HEK293 (cell line): ENCODE measurements at regions not wholly inside any gene's neighbourhood (a gene's known extent, or its start where the extent isn't known, plus 50 kb on each side); places are given as distances from the start of the nearest gene placed in this dataset.

Experiments used
- CTCF ChIA-PET: fragments of 350-600 bp; formaldehyde crosslinking; extraction: SDS; loops from one replicate; lab custom pipeline; 2021; ENCODE audit warnings: antibody characterized with exemption; lab: Yijun Ruan, JAX
- POLR2A ChIA-PET: fragments of 300-600 bp; formaldehyde crosslinking; extraction: SDS; loops from one replicate; lab custom pipeline; 2020; ENCODE audit warnings: antibody characterized with exemption, inconsistent platforms; lab: Yijun Ruan, JAX
- H3K27ac ChIP-seq: fragments of 200-500 bp; sonication (Bioruptor generic); 2 replicates; pipeline ENCODE4 v1.5.1; 2014; ENCODE audit warnings: low read depth, low read length, control low read depth, inconsistent platforms; ENCODE audit errors: extremely low read depth
- H3K36me3 ChIP-seq, 2 experiments: fragments of 200-500 bp in 1 of 2; sonication (Bioruptor generic) in 1 of 2; 1 replicate in 1 of 2; 2 replicates in 1 of 2; pipeline ENCODE4 v1.5.1; 2014 to 2017; ENCODE audit warnings: inconsistent platforms in 2 of 2, low read length in 2 of 2; ENCODE audit not compliant: control insufficient read depth in 2 of 2, insufficient read depth in 1 of 2
- H3K4me1 ChIP-seq: fragments of 200-500 bp; sonication (Bioruptor generic); 2 replicates; pipeline ENCODE4 v1.5.1; 2014; ENCODE audit warnings: mild to moderate bottlenecking, low read length, inconsistent platforms; ENCODE audit not compliant: control insufficient read depth, insufficient read depth
- H3K4me3 ChIP-seq: 2 replicates; pipeline ENCODE4 v1.5.1; 2011; ENCODE audit warnings: low read depth, mild to moderate bottlenecking, control low read depth, low read length, moderate library complexity
- H3K9me3 ChIP-seq: fragments of 200-500 bp; sonication (Bioruptor generic); 2 replicates; pipeline ENCODE4 v1.5.1; 2014; ENCODE audit warnings: low read depth, low read length, inconsistent platforms; ENCODE audit not compliant: control insufficient read depth, insufficient read depth
- BCL11A ChIP-seq: fragments of 450-650 bp; formaldehyde crosslinking; IDR thresholded peaks from 2 replicates; pipeline ENCODE4 v1.5.1; 2016; ENCODE audit warnings: low read depth, missing biosample characterization, missing genetic modification characterization
- BCL11B ChIP-seq: fragments of 450-650 bp; formaldehyde crosslinking; IDR thresholded peaks from 2 replicates; pipeline ENCODE4 v1.5.1; 2016; ENCODE audit warnings: low read depth, missing biosample characterization, missing genetic modification characterization
- EGR2 ChIP-seq: fragments of 450-650 bp; formaldehyde crosslinking; IDR thresholded peaks from 2 replicates; pipeline ENCODE4 v1.5.1; 2016; ENCODE audit warnings: low read depth, missing biosample characterization, missing genetic modification characterization
- FEZF1 ChIP-seq: fragments of 450-650 bp; formaldehyde crosslinking; IDR thresholded peaks from 2 replicates; pipeline ENCODE4 v1.5.1; 2016; ENCODE audit warnings: missing biosample characterization, missing genetic modification characterization
- GLI4 ChIP-seq: fragments of 450-650 bp; formaldehyde crosslinking; IDR thresholded peaks from 2 replicates; pipeline ENCODE4 v1.5.1; 2016; ENCODE audit warnings: missing biosample characterization, missing genetic modification characterization
- KLF1 ChIP-seq: fragments of 450-650 bp; formaldehyde crosslinking; IDR thresholded peaks from 2 replicates; pipeline ENCODE4 v1.5.1; 2016; ENCODE audit warnings: missing biosample characterization, missing genetic modification characterization
- KLF10 ChIP-seq: fragments of 450-650 bp; IDR thresholded peaks from 2 replicates; pipeline ENCODE4 v1.5.1; 2018; ENCODE audit warnings: missing biosample characterization, mild to moderate bottlenecking, missing genetic modification characterization
- YY1 ChIP-seq: fragments of 450-650 bp; formaldehyde crosslinking; IDR thresholded peaks from 2 replicates; pipeline ENCODE4 v1.5.1; 2018; ENCODE audit warnings: missing biosample characterization, missing genetic modification characterization
- YY2 ChIP-seq: fragments of 450-650 bp; formaldehyde crosslinking; IDR thresholded peaks from 2 replicates; pipeline ENCODE4 v1.5.1; 2016; ENCODE audit warnings: missing biosample characterization, missing genetic modification characterization
- ZBTB17 ChIP-seq: fragments of 450-650 bp; formaldehyde crosslinking; IDR thresholded peaks from 2 replicates; pipeline ENCODE4 v1.5.1; 2016; ENCODE audit warnings: missing biosample characterization, missing genetic modification characterization
- ZFP3 ChIP-seq: fragments of 450-650 bp; formaldehyde crosslinking; IDR thresholded peaks from 2 replicates; pipeline ENCODE4 v1.5.1; 2016; ENCODE audit warnings: low read depth, missing biosample characterization, missing genetic modification characterization
- ZIC2 ChIP-seq: fragments of 450-650 bp; formaldehyde crosslinking; IDR thresholded peaks from 2 replicates; pipeline ENCODE4 v1.5.1; 2016; ENCODE audit warnings: missing biosample characterization, missing genetic modification characterization
- ZNF10 ChIP-seq: fragments of 450-650 bp; formaldehyde crosslinking; IDR thresholded peaks from 2 replicates; pipeline ENCODE4 v1.5.1; 2017; ENCODE audit warnings: missing biosample characterization, missing genetic modification characterization
- ZNF133 ChIP-seq: fragments of 450-650 bp; formaldehyde crosslinking; IDR thresholded peaks from 2 replicates; pipeline ENCODE4 v1.5.1; 2016; ENCODE audit warnings: missing biosample characterization, missing genetic modification characterization
- ZNF175 ChIP-seq: fragments of 450-650 bp; formaldehyde crosslinking; IDR thresholded peaks from 2 replicates; pipeline ENCODE4 v1.5.1; 2016; ENCODE audit warnings: missing biosample characterization, missing genetic modification characterization
- ZNF184 ChIP-seq: fragments of 450-650 bp; IDR thresholded peaks from 2 replicates; pipeline ENCODE4 v1.5.1; 2018; ENCODE audit warnings: missing biosample characterization, mild to moderate bottlenecking, missing genetic modification characterization
- ZNF2 ChIP-seq: fragments of 450-650 bp; formaldehyde crosslinking; IDR thresholded peaks from 2 replicates; pipeline ENCODE4 v1.5.1; 2016; ENCODE audit warnings: missing biosample characterization, missing genetic modification characterization
- ZNF23 ChIP-seq: fragments of 450-650 bp; formaldehyde crosslinking; IDR thresholded peaks from 2 replicates; pipeline ENCODE4 v1.5.1; 2016; ENCODE audit warnings: missing biosample characterization, missing genetic modification characterization, borderline replicate concordance
- ZNF239 ChIP-seq: fragments of 450-650 bp; formaldehyde crosslinking; IDR thresholded peaks from 2 replicates; pipeline ENCODE4 v1.5.1; 2016; ENCODE audit warnings: missing biosample characterization, missing genetic modification characterization
- ZNF404 ChIP-seq: fragments of 450-650 bp; formaldehyde crosslinking; IDR thresholded peaks from 2 replicates; pipeline ENCODE4 v1.5.1; 2017; ENCODE audit warnings: missing biosample characterization, missing genetic modification characterization
- ZNF433 ChIP-seq: fragments of 450-650 bp; formaldehyde crosslinking; IDR thresholded peaks from 2 replicates; pipeline ENCODE4 v1.5.1; 2016; ENCODE audit warnings: missing biosample characterization, missing genetic modification characterization, low read depth
- ZNF521 ChIP-seq: fragments of 450-650 bp; formaldehyde crosslinking; IDR thresholded peaks from 2 replicates; pipeline ENCODE4 v1.5.1; 2017; ENCODE audit warnings: missing biosample characterization, mild to moderate bottlenecking, missing genetic modification characterization
- ZNF561 ChIP-seq: fragments of 450-650 bp; IDR thresholded peaks from 2 replicates; pipeline ENCODE4 v1.5.1; 2018; ENCODE audit warnings: missing biosample characterization, missing genetic modification characterization, borderline replicate concordance
- ZNF624 ChIP-seq: fragments of 450-650 bp; formaldehyde crosslinking; IDR thresholded peaks from 2 replicates; pipeline ENCODE4 v1.5.1; 2017; ENCODE audit warnings: missing biosample characterization, missing genetic modification characterization
- ZSCAN16 ChIP-seq: fragments of 450-650 bp; formaldehyde crosslinking; IDR thresholded peaks from 2 replicates; pipeline ENCODE4 v1.5.1; 2016; ENCODE audit warnings: missing biosample characterization, missing genetic modification characterization
- ZSCAN30 ChIP-seq: fragments of 450-650 bp; IDR thresholded peaks from 2 replicates; pipeline ENCODE4 v1.5.1; 2018; ENCODE audit warnings: missing biosample characterization, mild to moderate bottlenecking, missing genetic modification characterization, moderate library complexity
- TF ChIP-seq, protein P1 (sequence below): fragments of 450-650 bp; formaldehyde crosslinking; IDR thresholded peaks from 2 replicates; pipeline ENCODE4 v1.5.1; 2017; ENCODE audit warnings: missing biosample characterization, missing genetic modification characterization
- TF ChIP-seq, protein P2 (sequence below): fragments of 450-650 bp; IDR thresholded peaks from 2 replicates; pipeline ENCODE4 v1.5.1; 2018; ENCODE audit warnings: missing biosample characterization, missing genetic modification characterization
- TF ChIP-seq, protein P3 (sequence below): fragments of 450-650 bp; formaldehyde crosslinking; IDR thresholded peaks from 2 replicates; pipeline ENCODE4; 2016; ENCODE audit warnings: missing biosample characterization, missing genetic modification characterization

DNA sequence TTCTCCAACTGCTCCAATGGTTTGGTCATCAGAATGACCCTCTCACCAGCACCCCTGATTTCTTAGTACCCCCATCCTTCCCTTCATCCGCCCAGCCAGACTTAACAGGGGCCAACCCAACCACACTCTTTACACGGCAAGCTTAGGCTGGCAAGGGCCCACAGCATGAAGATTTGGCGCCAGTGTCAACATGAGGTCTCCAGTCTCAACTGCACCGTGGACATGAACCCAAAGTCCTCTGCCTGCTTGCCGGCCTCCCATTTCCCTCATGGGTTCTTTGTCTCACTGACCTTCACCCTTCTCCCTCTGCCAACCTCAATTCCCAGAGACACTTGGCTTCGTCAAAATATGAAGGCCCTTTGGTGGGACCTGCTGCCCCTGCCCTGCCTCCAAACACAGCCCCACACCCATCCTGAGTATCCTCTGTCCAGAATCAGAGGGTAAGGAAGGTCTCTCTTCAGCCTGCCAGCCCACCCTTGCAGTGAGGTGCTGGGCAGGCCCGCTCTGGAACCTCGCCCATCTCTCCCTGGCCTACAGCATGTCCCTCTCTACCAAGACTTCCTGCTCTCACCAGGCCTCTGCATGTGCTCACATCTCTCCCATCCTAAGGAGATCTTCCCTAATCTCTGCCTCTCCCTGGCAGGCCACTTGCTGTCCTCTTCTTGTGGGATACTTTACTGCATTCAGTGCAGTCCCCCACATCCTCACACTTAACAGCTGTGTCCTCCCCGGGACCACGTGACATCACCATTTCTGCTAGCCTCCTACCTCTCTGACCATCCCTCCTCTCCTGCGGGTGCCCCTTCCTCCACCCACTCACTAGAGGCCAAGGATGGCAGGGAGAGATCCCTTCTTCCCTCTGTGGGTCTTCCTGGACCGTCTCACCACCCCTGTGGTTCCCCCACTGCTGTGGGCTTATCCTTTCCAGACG lies 91.7 kb upstream of the ZMIZ1 start:
- ChIA-PET POLR2A (no interaction called here), CTCF (interaction anchor here (0.6 kb wide), 1 partner anchor 18 kb away, joined by 3 read pairs; no protein-coding TSS in a partner anchor)
- H3K4me3 ChIP-seq, result no peak overlapping the region
- H3K9me3 ChIP-seq, result no peaks in the 10 kb centered on the region
- TF ChIP-seq ZNF23 (tag by site-specific recombination) (no peak), ZIC2 (tag by site-specific recombination) (peak; percentile 48; the same call in 1 of the 2 replicates), EGR2 (0 out of 2 replicates have a peak, but pooled peaks have one; percentile 21), ZNF404 (tag by site-specific recombination) (no peak), GLI4 (no peak), ZNF133 (tag by site-specific recombination) (no peak), YY2 (tag by site-specific recombination) (no peak), KLF10 (no peak), ZFP3 (tag by site-specific recombination) (no peak), ZBTB17 (tag by site-specific recombination) (no peak)
- TF ChIP-seq, protein P1, sequence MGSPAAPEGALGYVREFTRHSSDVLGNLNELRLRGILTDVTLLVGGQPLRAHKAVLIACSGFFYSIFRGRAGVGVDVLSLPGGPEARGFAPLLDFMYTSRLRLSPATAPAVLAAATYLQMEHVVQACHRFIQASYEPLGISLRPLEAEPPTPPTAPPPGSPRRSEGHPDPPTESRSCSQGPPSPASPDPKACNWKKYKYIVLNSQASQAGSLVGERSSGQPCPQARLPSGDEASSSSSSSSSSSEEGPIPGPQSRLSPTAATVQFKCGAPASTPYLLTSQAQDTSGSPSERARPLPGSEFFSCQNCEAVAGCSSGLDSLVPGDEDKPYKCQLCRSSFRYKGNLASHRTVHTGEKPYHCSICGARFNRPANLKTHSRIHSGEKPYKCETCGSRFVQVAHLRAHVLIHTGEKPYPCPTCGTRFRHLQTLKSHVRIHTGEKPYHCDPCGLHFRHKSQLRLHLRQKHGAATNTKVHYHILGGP (tag by site-specific recombination), result no peak
- TF ChIP-seq, protein P2, sequence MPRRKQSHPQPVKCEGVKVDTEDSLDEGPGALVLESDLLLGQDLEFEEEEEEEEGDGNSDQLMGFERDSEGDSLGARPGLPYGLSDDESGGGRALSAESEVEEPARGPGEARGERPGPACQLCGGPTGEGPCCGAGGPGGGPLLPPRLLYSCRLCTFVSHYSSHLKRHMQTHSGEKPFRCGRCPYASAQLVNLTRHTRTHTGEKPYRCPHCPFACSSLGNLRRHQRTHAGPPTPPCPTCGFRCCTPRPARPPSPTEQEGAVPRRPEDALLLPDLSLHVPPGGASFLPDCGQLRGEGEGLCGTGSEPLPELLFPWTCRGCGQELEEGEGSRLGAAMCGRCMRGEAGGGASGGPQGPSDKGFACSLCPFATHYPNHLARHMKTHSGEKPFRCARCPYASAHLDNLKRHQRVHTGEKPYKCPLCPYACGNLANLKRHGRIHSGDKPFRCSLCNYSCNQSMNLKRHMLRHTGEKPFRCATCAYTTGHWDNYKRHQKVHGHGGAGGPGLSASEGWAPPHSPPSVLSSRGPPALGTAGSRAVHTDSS, result no peak
- H3K4me1 ChIP-seq, result peaks cover 11% of the 10 kb centered on the region
- H3K36me3 ChIP-seq, result no peaks in the 10 kb centered on the region
- no peak overlapping the region for H3K27ac ChIP-seq

DNA sequence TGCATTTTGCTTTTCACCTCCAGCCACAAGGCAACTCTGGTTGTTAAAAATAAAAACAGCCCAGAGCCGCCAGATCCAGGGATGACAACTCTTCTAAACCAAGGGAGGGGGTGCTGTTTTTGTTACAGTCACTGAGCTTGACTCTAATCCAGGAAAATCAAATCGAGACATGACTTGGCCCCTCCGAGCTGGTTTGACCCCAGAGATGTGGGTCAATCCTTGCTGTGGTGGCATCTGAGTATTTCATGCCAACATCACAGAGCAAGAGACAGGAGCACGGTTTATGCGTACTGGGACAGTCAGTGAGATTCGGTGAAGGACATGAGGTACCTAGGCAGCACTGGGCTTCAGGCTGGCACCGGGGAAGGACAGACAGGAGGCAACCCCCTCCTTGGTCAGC lies 88.8 kb upstream of the ZMIZ1 start:
- no peak overlapping the region for H3K4me3 ChIP-seq
- no peaks in the 10 kb centered on the region for H3K36me3 ChIP-seq
- ChIA-PET CTCF (interaction anchor here (0.6 to 1.1 kb wide), 2 partner anchors 91 to 215 kb away, joined by 3 to 4 read pairs; no protein-coding TSS in a partner anchor), POLR2A (no interaction called here)
- TF ChIP-seq ZNF175 (tag by site-specific recombination), result no peak
- no peak for TF ChIP-seq ZSCAN16
- TF ChIP-seq YY1 (tag by site-specific recombination), result no peak
- TF ChIP-seq ZNF433 (tag by site-specific recombination), result no peak
- no peak for TF ChIP-seq KLF1 (tag by site-specific recombination)
- no peak for TF ChIP-seq FEZF1 (tag by site-specific recombination)
- no peak for TF ChIP-seq ZNF133 (tag by site-specific recombination)
- TF ChIP-seq ZNF624 (tag by site-specific recombination), result no peak
- no peak for TF ChIP-seq ZNF2 (tag by site-specific recombination)
- TF ChIP-seq ZNF184, result no peak
- no peak for TF ChIP-seq ZNF239
- TF ChIP-seq BCL11A (tag by site-specific recombination), result no peak
- TF ChIP-seq ZSCAN30 (tag by site-specific recombination), result no peak
- no peak for TF ChIP-seq ZNF10 (tag by site-specific recombination)
- no peak for TF ChIP-seq ZNF521
- no peak for TF ChIP-seq BCL11B (tag by site-specific recombination)
- TF ChIP-seq ZNF561 (tag by site-specific recombination), result no peak
- TF ChIP-seq, protein P3, sequence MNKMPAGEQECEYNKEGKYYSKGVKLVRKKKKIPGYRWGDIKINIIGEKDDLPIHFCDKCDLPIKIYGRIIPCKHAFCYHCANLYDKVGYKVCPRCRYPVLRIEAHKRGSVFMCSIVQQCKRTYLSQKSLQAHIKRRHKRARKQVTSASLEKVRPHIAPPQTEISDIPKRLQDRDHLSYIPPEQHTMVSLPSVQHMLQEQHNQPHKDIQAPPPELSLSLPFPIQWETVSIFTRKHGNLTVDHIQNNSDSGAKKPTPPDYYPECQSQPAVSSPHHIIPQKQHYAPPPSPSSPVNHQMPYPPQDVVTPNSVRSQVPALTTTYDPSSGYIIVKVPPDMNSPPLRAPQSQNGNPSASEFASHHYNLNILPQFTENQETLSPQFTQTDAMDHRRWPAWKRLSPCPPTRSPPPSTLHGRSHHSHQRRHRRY (tag by site-specific recombination), result no peak
- no peaks in the 10 kb centered on the region for H3K4me1 ChIP-seq
- H3K9me3 ChIP-seq, result no peaks in the 10 kb centered on the region
- H3K27ac ChIP-seq, result no peak overlapping the region
